GM12873 (cell line): ENCODE measurements at regions not wholly inside any gene's neighbourhood (a gene's known extent, or its start where the extent isn't known, plus 50 kb on each side); places are given as distances from the start of the nearest gene placed in this dataset.

Experiments
- TF ChIP-seq, protein P1 (sequence below): IDR thresholded peaks from 2 replicates; pipeline ENCODE4 v1.5.1; 2012; ENCODE audit warnings: low read depth, mild to moderate bottlenecking, moderate library complexity, low read length, control low read depth; ENCODE audit not compliant: insufficient read depth; ENCODE audit errors: missing control alignments

DNA sequence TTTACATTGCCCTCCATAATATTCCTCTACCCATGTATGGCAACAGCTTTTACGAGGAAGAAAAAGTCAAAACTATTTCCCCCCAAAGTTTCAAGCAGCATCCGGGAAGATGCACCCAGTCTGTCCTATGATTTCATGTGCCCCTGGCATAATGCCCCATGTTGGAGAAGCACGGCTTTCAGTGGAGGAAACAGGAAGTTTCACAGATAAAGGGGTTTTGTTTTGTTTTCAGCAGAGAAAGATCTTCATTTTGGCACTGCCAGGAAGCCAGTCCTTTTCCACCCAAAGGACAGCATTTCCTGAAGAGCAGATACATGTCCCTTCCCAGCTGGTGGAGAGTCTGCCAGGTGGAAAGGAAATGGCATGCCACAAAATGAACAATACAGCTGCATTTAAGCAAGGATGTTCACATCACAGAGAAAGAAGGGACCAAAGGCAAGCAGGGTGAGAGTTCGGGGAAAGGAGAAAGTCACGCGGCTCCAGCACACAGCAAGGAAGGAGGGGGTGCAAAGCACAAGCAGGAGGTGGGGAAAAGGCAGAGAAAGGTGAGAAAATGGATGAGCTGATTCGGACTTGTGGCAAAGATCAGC lies 95.3 kb upstream of the HIVEP3 start:
- TF ChIP-seq, protein P1, sequence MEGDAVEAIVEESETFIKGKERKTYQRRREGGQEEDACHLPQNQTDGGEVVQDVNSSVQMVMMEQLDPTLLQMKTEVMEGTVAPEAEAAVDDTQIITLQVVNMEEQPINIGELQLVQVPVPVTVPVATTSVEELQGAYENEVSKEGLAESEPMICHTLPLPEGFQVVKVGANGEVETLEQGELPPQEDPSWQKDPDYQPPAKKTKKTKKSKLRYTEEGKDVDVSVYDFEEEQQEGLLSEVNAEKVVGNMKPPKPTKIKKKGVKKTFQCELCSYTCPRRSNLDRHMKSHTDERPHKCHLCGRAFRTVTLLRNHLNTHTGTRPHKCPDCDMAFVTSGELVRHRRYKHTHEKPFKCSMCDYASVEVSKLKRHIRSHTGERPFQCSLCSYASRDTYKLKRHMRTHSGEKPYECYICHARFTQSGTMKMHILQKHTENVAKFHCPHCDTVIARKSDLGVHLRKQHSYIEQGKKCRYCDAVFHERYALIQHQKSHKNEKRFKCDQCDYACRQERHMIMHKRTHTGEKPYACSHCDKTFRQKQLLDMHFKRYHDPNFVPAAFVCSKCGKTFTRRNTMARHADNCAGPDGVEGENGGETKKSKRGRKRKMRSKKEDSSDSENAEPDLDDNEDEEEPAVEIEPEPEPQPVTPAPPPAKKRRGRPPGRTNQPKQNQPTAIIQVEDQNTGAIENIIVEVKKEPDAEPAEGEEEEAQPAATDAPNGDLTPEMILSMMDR: no peak

DNA sequence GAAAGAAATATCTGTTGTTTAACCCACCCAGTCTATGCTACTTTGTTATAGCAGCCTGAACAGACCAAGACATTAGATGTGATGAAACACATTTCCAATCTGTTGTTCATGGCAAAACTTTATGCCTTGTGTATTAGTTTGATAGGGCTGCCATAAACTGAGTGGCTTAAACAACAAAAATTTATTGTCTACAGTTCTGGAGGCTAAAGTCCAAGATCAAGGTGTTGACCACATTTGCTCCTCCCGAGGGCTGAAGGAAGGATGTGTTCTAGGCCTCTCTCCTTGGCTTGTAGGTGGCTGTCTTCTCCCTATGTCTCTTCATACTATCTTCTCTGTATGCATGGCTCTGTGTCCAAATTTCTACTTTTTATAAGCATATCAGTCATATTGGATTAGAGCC lies 94.1 kb upstream of the HIVEP3 start:
- TF ChIP-seq, protein P1: no peak

GRCh38 chr1:42010381-42010780 lies 91.7 kb upstream of the HIVEP3 start:
- TF ChIP-seq, protein P1: no peak

DNA sequence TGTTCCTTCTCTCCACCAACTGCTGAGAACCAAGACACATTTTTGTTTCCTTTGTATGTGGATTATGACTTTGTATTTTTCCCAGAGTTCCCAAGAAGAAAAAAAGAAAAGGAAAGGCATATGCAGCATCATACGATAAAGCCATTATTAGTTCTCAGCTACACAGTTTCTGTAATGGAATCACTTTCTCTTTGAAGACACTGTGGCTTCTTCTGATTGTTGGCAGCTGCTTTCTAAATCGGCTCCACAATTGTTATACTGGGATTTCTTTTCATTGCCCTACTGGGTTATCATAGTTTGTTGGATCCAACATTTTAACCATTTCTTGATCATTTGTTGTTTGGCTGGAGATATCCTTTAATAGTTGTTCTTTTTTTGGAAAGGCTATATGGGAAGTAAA lies 89.5 kb upstream of the HIVEP3 start:
- TF ChIP-seq, protein P1: no peak

GRCh38 chr1:42006836-42007235 lies 88.1 kb upstream of the HIVEP3 start:
- TF ChIP-seq, protein P1: no peak

DNA sequence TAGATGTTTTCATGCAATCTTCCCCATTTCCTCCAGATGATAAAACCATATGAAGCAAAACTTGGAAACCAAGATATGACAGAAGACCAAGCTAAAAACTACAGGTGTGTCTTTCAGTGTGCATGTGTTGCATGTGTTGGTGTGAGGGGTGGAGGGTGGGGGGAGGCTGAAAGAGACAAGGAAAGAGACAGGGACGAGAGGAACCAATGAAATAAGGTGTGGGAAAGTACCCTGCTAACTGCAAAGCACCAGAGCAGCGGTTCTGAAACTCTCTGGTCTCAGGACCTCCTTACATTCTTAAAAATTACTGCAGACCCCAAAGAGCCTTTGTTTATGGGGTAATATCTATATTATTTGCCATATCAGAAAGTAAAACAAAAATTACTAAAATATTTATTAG lies 87.4 kb upstream of the HIVEP3 start:
- TF ChIP-seq, protein P1: no peak

GRCh38 chr1:42005530-42005929 lies 86.8 kb upstream of the HIVEP3 start:
- TF ChIP-seq, protein P1: no peak

DNA sequence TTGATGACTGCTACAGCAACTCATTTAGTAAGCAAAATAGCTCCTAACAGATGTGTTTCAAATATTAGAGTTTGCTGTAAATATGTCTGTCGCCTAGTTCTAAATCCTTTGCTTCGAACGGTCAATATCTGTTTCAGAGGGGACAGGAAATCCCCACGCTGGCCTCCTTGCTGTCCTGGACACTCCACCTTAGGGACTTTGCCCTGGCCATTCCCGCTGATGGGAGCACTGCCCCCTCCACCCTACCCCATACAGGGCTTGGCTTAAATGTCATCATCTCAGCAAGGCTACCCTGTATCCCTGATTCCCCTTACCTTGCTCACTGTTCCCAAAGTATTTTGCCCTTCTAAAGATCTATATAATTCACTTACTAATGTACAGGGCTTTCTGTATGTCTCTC lies 86.1 kb upstream of the HIVEP3 start:
- TF ChIP-seq, protein P1: no peak
